Sigmoid colon (tissue), 4 donors: ENCODE measurements at regions not wholly inside any gene's neighbourhood (a gene's known extent, or its start where the extent isn't known, plus 50 kb on each side); places are given as distances from the start of the nearest gene placed in this dataset.

Source experiments
- EP300 ChIP-seq, 4 donors: sonication (generic); formaldehyde crosslinking; IDR thresholded peaks; one replicate each; pipeline ENCODE4 v1.6.1; 2017; ENCODE audit warnings: antibody characterized with exemption in 4 of 4
- POLR2A ChIP-seq, 2 donors: fragments of 450-650 bp; IDR thresholded peaks; one replicate each; pipeline ENCODE4 v1.6.1; 2016; ENCODE audit warnings: antibody characterized with exemption in 2 of 2, mild to moderate bottlenecking in 2 of 2, moderate library complexity in 2 of 2
- TF ChIP-seq, protein P1 (sequence below), 4 experiments: fragments of 450-650 bp in 3 of 4; fragments of 200-600 bp in 1 of 4; IDR thresholded peaks; one replicate each; pipeline ENCODE4 v1.5.1; 2016 to 2019; ENCODE audit warnings: antibody characterized with exemption in 4 of 4, mild to moderate bottlenecking in 3 of 4, moderate library complexity in 2 of 4

DNA sequence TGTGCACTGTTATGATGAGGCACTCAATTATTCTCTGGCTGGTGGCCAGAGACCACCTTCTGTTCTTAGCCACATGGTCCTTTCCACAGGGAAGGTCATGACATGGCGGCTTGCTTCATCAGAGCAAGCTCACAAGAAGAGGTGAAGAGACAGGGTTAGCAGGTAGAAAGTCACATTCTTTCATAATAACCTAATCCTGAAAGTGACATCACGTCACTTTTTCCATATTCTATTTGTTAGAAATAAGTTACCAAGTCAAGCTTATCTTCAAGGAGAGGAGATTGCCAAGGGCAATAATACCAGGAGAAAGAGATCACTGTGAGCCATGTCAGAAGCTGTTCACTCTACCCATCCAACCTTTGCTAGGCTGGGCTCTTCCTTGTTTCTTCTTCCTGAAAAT is 139.4 kb downstream of the OSR1 start:
- TF ChIP-seq, protein P1, sequence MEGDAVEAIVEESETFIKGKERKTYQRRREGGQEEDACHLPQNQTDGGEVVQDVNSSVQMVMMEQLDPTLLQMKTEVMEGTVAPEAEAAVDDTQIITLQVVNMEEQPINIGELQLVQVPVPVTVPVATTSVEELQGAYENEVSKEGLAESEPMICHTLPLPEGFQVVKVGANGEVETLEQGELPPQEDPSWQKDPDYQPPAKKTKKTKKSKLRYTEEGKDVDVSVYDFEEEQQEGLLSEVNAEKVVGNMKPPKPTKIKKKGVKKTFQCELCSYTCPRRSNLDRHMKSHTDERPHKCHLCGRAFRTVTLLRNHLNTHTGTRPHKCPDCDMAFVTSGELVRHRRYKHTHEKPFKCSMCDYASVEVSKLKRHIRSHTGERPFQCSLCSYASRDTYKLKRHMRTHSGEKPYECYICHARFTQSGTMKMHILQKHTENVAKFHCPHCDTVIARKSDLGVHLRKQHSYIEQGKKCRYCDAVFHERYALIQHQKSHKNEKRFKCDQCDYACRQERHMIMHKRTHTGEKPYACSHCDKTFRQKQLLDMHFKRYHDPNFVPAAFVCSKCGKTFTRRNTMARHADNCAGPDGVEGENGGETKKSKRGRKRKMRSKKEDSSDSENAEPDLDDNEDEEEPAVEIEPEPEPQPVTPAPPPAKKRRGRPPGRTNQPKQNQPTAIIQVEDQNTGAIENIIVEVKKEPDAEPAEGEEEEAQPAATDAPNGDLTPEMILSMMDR (IDR thresholded peaks at IDR 0.05) = no peak
- TF ChIP-seq POLR2A (IDR thresholded peaks at IDR 0.05) (no peak), EP300 (IDR thresholded peaks at IDR 0.05) (no peak)
